DND-41 (cell line): ENCODE measurements at regions not wholly inside any gene's neighbourhood (a gene's known extent, or its start where the extent isn't known, plus 50 kb on each side); places are given as distances from the start of the nearest gene placed in this dataset.

Experiments
- ATAC-seq: fragments of 200-7000 bp; cut with Tn5 transposase; 3 replicates; pipeline ENCODE4 v1.9.1; 2021; ENCODE audit warnings: low read depth; ENCODE audit not compliant: insufficient read depth
- DNase-seq: peaks from one replicate; pipeline ENCODE4 v3.0.0-alpha.2; 2020
- H2AFZ ChIP-seq: 2 replicates; pipeline ENCODE4 v1.6.0; 2012; ENCODE audit warnings: low read depth, low read length
- H3K27ac ChIP-seq: 2 replicates; pipeline ENCODE4 v1.5.1; 2012; ENCODE audit warnings: low read length, inconsistent platforms
- H3K27me3 ChIP-seq: fragments of 200-600 bp; sonication (generic); 2 replicates; pipeline ENCODE4 v1.6.0; 2012; ENCODE audit warnings: low read length, mild to moderate bottlenecking, inconsistent platforms; ENCODE audit not compliant: insufficient read depth, poor library complexity
- H3K36me3 ChIP-seq: 2 replicates; pipeline ENCODE4 v1.5.1; 2012; ENCODE audit warnings: low read length, inconsistent platforms; ENCODE audit not compliant: insufficient read depth
- H3K4me1 ChIP-seq: 2 replicates; pipeline ENCODE4 v1.5.1; 2012; ENCODE audit warnings: mild to moderate bottlenecking, low read length; ENCODE audit not compliant: insufficient read depth
- H3K4me2 ChIP-seq: 2 replicates; pipeline ENCODE4 v1.6.0; 2012; ENCODE audit warnings: mild to moderate bottlenecking, moderate library complexity, low read length, inconsistent platforms; ENCODE audit not compliant: insufficient read depth
- H3K4me3 ChIP-seq, 2 experiments: fragments of 200-600 bp in 1 of 2; shearing (Covaris generic) in 1 of 2; 2 replicates each; pipeline ENCODE4 v1.5.1; 2012 to 2016; ENCODE audit warnings: inconsistent platforms in 2 of 2, low read length in 2 of 2, mild to moderate bottlenecking in 2 of 2, low read depth in 1 of 2, moderate library complexity in 1 of 2
- H3K79me2 ChIP-seq: 2 replicates; pipeline ENCODE4 v1.6.0; 2012; ENCODE audit warnings: low read length, inconsistent platforms; ENCODE audit not compliant: insufficient read depth
- H3K9ac ChIP-seq: 2 replicates; pipeline ENCODE4 v1.6.0; 2012; ENCODE audit warnings: low read depth, mild to moderate bottlenecking, inconsistent platforms, low read length, moderate library complexity
- H3K9me3 ChIP-seq: 2 replicates; pipeline ENCODE4 v1.5.1; 2012; ENCODE audit warnings: low read length, moderate library complexity, mild to moderate bottlenecking, inconsistent platforms; ENCODE audit not compliant: insufficient read depth, severe bottlenecking
- H4K20me1 ChIP-seq: 2 replicates; pipeline ENCODE4 v1.6.0; 2012; ENCODE audit warnings: low read length; ENCODE audit not compliant: insufficient read depth
- EZH2 ChIP-seq: IDR thresholded peaks from 3 replicates; pipeline ENCODE4 v1.6.1; 2012; ENCODE audit warnings: borderline replicate concordance, low read depth, mild to moderate bottlenecking, moderate library complexity, low read length, inconsistent platforms; ENCODE audit not compliant: severe bottlenecking
- TF ChIP-seq, protein P1 (sequence below): IDR thresholded peaks from 2 replicates; pipeline ENCODE4 v1.5.1; 2012; ENCODE audit warnings: borderline replicate concordance, low read length, moderate library complexity, mild to moderate bottlenecking; ENCODE audit not compliant: poor library complexity, severe bottlenecking; ENCODE audit errors: extremely low read depth

- Histone ChIP-seq H3K27me3 (no peaks in the 10 kb centered on the region), H3K4me2 (no peak overlapping the region), H3K4me1 (no peaks in the 10 kb centered on the region), H3K79me2 (no peaks in the 10 kb centered on the region), H3K9ac (no peak overlapping the region), H3K27ac (no peak overlapping the region), H3K36me3 (no peaks in the 10 kb centered on the region), H3K4me3 (no peak overlapping the region), H4K20me1 (no peaks in the 10 kb centered on the region), H2AFZ (no peak overlapping the region), H3K9me3 (no peaks in the 10 kb centered on the region)
- no peak for DNase-seq
- no peak for ATAC-seq
- TF ChIP-seq, protein P1, sequence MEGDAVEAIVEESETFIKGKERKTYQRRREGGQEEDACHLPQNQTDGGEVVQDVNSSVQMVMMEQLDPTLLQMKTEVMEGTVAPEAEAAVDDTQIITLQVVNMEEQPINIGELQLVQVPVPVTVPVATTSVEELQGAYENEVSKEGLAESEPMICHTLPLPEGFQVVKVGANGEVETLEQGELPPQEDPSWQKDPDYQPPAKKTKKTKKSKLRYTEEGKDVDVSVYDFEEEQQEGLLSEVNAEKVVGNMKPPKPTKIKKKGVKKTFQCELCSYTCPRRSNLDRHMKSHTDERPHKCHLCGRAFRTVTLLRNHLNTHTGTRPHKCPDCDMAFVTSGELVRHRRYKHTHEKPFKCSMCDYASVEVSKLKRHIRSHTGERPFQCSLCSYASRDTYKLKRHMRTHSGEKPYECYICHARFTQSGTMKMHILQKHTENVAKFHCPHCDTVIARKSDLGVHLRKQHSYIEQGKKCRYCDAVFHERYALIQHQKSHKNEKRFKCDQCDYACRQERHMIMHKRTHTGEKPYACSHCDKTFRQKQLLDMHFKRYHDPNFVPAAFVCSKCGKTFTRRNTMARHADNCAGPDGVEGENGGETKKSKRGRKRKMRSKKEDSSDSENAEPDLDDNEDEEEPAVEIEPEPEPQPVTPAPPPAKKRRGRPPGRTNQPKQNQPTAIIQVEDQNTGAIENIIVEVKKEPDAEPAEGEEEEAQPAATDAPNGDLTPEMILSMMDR: no peak
- no peak for TF ChIP-seq EZH2
These were observed 538.0 kb downstream of the SLC4A3 start for GRCh38 chr2:220165401-220165800.

DNA sequence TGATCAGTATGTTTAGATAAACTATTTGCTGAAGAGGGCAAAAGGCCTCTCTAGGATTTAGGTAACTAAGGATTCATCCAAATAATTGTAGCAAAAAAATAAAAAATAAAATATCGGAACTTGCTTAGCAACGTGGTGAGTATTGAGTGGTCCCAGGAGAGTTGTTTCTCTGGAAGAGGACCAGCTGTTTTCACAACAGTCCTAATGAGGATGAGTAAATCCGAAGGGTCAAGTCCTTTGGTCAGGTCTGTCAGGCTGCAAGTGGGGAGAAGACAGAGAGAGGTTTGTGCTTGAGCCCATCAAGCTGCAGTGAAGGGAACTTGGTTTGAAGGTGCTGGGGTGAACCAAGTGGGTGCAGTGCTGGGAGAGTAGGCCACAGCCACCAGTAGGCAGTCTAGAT is 539.2 kb downstream of the SLC4A3 start:
- H3K4me3 ChIP-seq: no peak overlapping the region
- DNase-seq: no peak
- H3K4me1 ChIP-seq: no peaks in the 10 kb centered on the region
- H3K9ac ChIP-seq: no peak overlapping the region
- H3K36me3 ChIP-seq: no peaks in the 10 kb centered on the region
- H3K79me2 ChIP-seq: no peaks in the 10 kb centered on the region
- no peak for TF ChIP-seq EZH2
- H3K27ac ChIP-seq: no peak overlapping the region
- H3K4me2 ChIP-seq: no peak overlapping the region
- H2AFZ ChIP-seq: no peak overlapping the region
- no peak for ATAC-seq
- H3K27me3 ChIP-seq: no peaks in the 10 kb centered on the region
- H3K9me3 ChIP-seq: no peaks in the 10 kb centered on the region
- H4K20me1 ChIP-seq: no peaks in the 10 kb centered on the region

DNA sequence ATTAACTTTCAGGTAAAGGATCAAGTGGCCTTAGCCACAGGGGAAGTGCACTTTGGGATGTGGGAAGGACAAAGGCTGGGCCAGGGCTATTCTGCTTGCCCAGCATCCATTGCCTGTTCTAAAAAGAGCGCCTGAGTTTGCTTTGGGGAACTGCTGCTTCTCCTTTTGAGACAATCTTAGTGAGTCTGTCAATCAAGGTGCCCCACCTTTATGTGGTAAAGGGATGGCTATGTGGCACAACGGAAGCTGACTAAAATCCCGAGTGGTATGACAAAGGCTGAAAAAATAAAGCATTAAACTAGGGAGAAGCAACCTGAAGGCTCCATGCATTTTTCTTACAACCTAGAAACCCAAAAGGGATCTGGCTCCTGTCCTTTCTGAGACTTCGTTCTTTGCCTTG is 540.5 kb downstream of the SLC4A3 start:
- no peaks in the 10 kb centered on the region for H4K20me1 ChIP-seq
- no peaks in the 10 kb centered on the region for H3K36me3 ChIP-seq
- DNase-seq (no peak), ATAC-seq (no peak)
- no peak overlapping the region for H3K27ac ChIP-seq
- H3K4me3 ChIP-seq: no peak overlapping the region
- no peak overlapping the region for H2AFZ ChIP-seq
- no peaks in the 10 kb centered on the region for H3K9me3 ChIP-seq
- no peaks in the 10 kb centered on the region for H3K79me2 ChIP-seq
- H3K4me1 ChIP-seq: no peaks in the 10 kb centered on the region
- H3K27me3 ChIP-seq: no peaks in the 10 kb centered on the region
- no peak overlapping the region for H3K4me2 ChIP-seq
- TF ChIP-seq, protein P1: no peak
- TF ChIP-seq EZH2: no peak
- no peak overlapping the region for H3K9ac ChIP-seq

GRCh38 chr2:220168891-220169546 is 541.6 kb downstream of the SLC4A3 start:
- H3K79me2 ChIP-seq: no peaks in the 10 kb centered on the region
- no peak for DNase-seq
- H3K4me3 ChIP-seq: no peak overlapping the region
- no peaks in the 10 kb centered on the region for H3K9me3 ChIP-seq
- H2AFZ ChIP-seq: no peak overlapping the region
- H3K36me3 ChIP-seq: no peaks in the 10 kb centered on the region
- no peak for TF ChIP-seq EZH2
- TF ChIP-seq, protein P1: no peak
- no peak overlapping the region for H3K4me2 ChIP-seq
- no peak for ATAC-seq
- H3K4me1 ChIP-seq: no peaks in the 10 kb centered on the region
- H3K27me3 ChIP-seq: no peaks in the 10 kb centered on the region
- H4K20me1 ChIP-seq: no peaks in the 10 kb centered on the region
- H3K27ac ChIP-seq: no peak overlapping the region
- H3K9ac ChIP-seq: no peak overlapping the region
